Pulmonary artery endothelial cell (primary cell): ENCODE measurements at regions not wholly inside any gene's neighbourhood (a gene's known extent, or its start where the extent isn't known, plus 50 kb on each side); places are given as distances from the start of the nearest gene placed in this dataset.
"Not testable (repeated sequence)": the region's sequence is repeated elsewhere in the genome, so short reads cannot be mapped to it uniquely, and the experiment has no call there.

Source experiments
- DNase-seq: peaks from one replicate; pipeline ENCODE4 v3.0.0-alpha.2; 2011; ENCODE audit warnings: low read depth, low spot score

DNA sequence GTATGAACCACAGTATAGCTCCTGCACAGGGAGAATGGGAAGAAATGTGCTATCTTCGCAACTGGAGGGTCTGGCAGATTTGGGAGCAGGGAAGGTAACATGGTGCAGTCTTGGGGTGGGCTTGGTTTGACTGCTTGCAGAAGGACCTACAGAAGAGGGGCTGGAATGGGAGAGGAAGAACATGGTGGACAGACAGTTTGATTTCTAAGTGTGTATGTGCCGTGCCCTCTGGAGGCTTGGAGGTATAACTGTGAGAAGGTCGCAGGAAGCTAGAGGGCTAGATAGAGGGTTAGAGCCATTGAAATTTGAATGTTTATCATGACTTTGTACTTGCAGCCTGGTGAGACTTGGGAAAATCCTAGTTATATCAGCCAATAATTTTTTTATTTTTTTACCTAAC is 169.2 kb downstream of the SQOR start:
- no peak for DNase-seq

DNA sequence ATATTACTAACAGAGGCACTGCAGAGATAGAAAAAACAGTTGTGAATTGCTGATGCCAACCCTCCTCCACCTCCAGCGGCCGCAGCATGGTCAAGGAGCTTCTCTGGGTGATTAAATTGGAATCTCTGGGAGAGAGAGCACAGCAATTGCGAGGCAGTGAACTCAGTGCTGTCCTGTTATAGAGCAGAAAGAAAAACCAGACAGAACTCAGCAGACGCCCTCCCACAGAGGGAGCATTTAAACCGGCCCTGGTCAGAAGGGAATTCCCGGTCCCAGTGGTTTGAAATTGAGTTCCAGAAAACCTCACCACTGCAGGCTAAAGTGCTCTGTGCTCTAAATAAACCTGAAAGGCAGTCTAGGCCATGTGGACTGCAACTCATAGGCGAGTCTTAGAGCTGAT is 175.4 kb downstream of the SQOR start:
- DNase-seq, result no peak

DNA sequence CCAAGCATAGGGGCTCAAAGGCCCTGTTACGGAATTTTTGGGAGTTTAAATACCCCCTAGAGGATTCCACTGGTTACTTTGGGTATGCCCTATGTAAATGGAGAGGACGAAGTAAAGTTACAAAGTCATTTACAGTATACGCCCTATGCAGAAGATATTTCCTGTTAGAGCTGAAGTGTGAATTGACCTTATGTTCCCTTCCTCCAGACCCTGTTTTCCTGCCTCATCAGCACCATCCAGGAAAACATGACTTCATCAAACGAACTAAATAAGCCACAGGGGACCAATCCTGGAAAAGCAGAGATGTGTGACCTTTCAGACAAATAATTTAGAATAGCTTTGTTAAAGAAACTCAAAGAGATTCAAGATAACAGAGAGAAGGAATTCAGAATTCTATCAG is 177.4 kb downstream of the SQOR start:
- DNase-seq, result peak; percentile 50

DNA sequence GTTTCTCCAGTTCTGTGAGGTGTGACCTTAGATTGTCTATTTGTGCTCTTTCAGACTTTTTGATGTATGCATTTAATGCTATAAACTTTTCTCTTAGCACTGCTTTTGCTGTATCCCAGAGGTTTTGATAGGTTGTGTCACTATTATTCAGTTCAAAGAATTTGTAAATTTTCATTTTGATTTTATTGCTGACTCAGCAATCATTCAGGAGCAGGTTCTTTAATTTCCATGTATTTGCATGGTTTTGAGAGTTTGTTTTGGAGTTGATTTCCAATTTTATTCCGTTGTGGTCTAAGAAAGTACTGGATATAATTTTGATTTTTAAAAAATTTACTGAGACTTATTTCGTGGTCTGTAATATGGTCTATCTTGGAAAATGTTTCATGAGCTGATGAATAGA is 182.7 kb downstream of the SQOR start:
- DNase-seq, result not testable (repeated sequence)

DNA sequence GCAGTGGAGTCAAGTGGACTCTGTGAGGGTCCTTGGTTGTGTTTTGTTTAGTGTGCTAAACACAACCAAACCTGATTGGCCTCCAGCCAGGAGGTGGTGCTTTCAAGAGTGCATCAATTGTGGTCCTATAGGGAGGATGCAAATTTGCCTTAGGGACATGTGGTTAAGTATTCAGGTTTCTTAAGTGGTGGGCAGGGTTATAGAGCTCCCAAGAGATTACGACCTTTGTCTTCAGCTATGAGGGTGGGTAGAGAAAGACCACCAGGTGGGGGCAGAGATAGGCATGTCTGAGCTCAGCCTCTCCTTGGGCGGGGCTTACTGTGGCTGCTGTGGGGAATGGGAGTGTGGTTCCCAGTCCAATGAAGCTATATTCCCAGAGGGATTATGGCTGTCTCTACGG is 186.6 kb downstream of the SQOR start:
- DNase-seq, result no peak

DNA sequence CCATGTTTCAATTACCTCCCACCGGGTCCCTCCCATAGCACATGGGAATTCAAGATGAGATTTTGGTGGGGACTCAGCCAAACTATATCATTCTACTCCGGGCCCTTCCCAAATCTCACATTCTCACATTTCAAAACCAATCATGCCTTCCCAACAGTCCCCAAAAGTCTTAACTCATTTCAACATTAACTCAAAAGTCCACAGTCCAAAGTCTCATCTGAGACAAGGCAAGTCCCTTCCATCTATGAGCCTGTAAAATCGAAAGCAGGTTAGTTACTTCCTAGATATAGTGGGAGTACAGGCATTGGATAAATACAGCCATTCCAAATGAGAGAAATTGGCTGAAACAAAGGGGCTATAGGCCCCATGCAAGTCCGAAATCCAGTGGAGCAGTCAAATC is 188.1 kb downstream of the SQOR start:
- not testable (repeated sequence) for DNase-seq

DNA sequence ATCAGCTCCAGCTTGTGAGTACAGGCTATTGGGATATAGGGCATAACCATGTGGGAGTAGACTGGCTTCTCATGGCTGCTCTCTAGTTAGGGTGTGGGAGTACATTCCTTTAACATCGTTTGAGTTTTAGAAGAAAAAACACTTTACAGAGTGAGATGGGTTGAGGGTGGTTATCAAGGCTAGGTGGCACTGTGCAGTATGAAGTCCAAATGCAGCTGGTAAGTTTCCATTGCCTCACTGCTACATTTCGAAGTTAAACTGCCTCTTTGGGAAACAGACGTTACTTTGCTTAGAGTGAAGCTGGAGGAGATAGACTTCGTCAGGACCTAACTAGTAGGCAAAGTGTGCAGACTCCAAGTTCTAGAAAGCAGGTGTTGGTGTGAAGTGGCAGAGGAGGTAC is 192.4 kb downstream of the SQOR start:
- DNase-seq, result no peak

DNA sequence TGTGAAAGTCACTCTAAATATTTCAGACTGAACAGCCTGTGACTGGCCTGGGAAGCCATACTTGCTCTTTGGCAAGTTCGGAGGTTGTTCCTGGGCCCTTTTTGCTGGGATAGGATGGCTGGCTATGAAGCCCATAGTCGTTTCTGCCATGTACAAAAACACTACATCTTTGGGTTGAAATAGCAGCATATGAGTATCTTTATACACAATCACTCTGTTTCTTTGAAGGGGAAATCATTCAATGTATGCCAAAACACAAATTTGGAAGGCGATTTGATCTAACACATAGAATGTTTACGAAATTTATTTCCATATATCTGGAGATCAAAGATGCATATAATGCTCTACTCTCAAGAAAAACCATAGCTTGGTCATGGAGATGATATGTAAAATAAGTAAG is 192.9 kb downstream of the SQOR start:
- no peak for DNase-seq

DNA sequence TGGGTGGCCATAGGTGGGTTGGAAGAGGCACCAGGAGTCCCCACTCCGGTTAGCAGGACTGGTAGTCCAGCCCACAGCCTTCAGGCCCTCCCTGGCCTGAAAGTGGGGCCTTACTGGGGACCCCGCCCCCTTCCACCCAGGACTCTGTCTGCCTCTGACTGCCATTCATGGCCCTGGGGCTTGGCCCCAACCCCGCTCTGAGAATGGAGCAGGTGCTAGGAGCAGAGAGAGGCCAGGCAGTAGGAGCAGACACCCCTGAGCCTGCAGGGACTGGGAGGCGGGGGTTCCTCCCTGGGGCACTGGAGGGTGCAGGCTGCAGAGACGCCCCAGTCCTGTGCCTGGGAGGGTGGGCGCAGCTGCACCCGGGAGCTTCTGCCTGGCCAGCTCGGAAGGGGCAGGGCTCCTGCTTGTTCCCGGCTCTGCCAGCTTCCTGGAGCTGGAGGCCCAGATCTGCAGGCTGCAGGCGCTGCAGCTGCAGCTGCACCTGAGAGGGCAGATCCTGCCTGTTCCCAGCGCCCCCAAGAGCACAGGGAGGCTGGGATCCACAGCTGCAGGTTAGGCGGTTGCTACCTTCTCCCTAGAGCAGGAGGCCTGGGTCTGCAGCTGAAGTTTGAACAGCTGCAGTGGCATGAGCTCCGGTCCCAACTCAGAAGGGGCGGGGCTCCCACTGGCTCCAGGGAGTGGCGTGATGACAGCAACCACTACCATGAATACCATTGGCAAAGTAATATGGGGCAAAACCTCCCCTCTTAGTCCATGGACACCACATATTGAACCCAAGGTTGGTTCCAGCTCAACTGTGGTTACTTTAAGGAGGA is 194.7 kb downstream of the SQOR start:
- DNase-seq, result no peak

DNA sequence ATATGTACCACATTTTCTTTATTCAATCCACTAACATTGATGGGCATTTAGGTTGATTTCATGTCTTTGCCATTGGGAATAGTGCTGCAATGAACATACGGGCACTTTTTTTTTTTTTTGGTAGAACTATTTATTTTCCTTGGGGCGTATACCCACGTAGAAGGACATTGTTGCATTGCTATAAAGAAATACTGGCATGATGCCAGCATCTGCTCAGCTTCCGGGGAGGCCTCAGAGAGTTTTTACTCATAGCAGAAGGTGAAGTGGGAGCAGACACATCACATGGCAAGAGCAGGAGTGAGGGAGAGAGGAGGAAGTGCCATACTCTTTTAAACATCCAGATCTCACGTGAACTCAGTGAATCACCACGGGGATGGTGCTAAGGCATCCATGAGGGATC is 197.0 kb downstream of the SQOR start:
- no peak for DNase-seq

DNA sequence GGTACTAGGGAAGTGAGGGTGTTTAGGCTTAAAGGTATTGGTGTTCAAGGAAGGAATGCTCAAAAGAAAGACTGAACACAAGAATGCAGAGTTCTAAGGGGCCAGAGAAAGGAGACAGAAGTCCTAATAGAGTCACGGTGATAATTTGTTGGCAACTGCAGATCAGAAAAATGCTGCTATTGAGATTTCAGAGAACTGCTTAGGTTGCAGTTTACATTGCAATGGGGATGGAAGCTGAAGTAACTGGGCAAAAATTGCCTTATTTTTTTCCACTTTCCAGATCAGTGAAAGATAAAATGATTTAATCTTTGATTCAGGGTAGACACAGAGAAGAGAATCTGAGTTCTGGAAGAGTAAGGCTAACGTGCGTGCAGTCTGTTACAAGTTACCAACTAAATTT is 199.8 kb downstream of the SQOR start:
- no peak for DNase-seq

DNA sequence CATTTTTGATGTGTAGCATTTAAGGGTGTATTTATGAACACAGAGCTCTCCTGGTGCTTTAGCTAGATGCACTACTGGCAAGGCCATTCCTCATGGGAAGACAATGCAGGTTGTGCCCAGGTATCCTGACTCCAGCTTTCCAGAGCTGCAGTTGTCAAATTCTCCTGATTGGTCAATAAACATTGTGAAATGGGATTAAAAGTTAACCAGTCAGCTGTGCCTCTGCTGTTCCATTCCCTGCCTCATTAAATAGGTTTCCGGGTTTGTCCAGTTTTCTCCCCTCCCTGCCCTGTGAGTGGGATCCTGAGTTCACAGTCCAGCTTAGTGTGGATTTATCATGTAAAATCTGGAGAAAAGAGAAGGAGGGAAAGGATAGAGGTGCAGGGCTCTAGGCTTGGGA is 207.3 kb downstream of the SQOR start:
- no peak for DNase-seq

DNA sequence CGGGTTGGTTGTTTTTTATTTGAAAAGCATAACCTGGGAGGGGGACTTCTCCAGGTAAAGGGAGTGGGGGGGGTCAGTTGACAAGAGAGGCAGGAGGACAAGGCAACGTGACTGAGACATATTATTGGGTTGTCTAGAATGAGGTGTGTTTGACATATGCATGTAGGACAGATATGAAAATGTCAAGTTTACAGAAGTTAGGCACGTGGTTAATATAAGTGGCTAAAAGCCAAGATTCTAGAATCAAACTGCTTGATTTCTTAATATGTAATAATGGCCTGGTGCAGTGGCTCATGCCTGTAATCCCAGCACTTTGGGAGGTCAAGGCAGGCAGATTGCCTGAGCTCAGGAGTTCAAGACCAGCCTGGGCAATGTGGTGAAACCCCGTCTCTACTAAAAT is 212.8 kb downstream of the SQOR start:
- no peak for DNase-seq

DNA sequence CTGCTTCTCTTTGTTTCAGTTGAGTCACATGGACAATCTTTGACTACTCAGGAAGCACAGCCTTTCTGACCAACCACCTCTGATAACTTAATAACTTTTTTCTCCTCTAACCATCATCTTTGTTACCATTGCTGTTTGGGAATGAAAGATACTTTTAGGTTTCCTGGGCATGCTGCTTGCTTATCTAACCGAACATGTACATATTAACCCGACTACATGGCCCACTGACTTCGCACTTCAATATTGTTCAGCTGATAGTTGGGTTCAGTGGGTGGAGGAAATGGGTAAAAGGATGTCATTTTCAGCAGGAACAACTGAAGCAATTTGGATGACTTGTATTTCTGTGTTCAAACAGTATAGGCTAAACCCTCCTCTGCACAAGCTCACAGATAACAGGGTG is 214.3 kb downstream of the SQOR start:
- DNase-seq, result no peak

DNA sequence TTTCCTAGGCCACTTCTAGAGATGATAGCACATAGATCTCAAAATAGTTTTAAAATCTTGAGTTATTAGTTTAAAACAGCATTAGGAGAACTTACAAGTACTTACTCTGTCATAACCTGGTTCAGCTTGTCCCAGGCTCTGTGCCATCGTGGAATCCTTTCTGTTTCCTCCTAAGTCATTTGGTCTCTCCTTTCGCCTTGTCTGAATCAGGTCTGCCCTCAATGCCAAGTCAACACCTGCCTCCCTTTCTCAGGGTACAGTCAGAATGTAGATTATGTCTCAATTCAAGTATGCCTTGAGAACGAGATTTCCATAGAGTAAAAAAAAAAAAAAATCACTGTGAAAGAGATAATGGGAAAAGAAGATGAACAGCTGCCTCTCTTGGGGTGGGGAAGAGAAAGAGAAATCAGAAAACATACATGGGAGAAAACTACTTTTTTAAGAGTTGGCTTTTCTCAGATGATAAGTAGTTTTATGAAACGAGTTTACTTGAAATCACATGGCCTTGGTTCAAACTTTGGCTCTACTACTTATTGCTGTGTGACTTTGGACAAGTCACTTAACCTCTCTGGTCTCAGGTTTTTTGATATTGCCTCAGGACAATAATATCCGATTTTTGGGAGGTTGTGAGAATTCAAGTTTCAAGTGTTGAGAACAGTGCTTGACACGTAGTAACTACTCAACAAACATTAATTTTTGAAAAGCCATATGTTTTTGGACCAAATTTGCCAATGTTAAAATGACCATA is 219.8 kb downstream of the SQOR start:
- no peak for DNase-seq

DNA sequence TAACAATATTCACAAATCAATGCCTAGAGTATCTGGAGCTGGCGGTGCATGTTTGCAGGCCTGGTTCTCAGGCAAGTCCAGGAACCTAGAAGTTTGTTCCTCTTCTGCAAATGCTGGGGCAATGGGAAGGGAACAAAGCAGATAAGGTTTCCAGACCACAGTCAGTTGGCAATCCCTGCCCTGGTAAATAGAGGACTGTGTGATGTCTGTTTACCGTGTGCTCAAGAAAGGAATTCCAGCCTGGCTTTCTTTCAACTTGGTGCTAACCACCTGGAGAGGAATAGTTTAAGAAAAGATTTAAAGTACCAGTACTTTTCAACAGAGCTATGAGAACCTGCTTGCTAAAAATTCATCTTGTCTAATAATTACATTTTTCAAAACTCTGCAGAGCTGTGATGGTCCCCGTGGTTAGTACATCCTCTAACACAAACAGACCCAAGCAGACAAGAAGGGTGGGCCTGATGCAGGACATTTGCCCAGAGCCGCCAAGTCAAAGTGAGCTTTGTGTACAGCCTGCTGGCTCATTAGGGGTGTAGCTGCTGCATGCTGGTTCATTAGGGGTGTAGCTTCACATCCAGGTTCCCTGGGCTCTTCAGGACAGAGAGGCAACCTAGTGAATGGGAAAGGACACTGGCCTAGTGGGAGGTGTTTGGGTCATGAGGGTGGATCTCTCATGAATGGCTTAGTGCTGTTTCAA is 220.5 kb downstream of the SQOR start:
- DNase-seq, result no peak

DNA sequence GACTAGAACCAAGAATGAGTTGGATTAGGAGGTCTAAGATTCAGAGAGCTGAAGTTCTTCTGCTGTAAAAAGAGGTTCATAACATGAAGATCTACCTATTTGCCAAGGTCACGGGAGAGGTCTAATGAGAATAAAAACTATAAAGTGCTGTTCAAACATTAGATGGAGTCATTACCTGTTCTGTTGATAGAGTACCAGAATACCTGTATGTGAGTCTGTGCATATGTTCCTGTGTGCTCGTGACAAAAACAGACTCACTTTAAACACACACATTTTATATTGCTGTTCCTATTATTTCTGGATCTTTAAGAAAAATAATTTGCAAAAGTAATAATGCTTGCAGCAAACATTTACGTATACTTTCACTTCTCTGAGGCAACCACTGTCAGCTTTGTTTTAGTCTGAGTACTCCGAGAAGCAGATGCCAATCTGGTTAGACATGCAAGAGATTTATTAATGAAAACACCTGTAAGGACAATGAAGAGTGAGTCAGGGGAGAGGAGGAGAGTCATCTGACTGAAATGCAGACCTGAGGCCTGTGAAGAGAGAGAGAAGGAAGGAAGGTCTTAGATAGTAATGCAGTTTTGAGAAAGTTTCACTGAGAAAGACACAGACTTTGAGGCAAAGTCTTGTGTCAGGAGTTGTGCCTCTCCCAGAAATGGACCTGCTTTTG is 221.2 kb downstream of the SQOR start:
- no peak for DNase-seq

DNA sequence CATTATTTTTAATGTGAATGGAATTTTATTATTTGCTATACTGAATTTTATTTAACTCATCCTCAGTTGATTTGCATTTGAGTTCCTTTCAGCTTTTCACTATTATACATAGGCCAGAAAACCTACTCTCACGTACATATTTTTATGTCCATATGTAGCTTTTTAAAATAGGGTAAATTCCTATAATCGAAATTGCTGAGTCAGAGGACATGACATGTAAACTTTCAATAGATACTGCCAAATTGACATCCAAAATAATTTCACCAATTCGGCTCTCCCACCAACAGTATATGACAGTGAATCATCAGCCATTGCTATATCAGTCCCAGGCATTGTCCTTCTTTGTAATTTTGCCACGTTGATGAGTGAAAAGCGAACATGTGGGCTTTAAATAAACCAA is 222.5 kb downstream of the SQOR start:
- no peak for DNase-seq

DNA sequence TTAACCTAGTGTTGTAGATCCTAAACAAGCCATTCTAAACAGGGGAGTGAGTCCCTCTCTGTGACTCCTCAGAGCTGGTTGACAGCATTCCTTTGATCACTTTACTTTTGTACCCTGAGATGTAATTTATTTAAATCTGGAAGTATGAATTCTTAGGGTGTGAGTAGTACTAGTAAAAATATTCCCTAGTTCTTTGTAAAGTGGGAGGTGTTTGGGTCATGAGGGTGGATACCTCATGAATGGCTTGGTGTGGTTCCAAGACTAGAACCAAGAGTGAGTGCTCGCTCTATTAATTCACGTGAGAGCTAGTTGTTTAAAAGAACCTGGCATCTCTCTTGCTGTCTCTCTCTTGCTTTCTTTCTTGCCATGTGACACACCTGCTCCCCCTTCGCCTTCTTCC is 223.7 kb downstream of the SQOR start:
- DNase-seq, result no peak

DNA sequence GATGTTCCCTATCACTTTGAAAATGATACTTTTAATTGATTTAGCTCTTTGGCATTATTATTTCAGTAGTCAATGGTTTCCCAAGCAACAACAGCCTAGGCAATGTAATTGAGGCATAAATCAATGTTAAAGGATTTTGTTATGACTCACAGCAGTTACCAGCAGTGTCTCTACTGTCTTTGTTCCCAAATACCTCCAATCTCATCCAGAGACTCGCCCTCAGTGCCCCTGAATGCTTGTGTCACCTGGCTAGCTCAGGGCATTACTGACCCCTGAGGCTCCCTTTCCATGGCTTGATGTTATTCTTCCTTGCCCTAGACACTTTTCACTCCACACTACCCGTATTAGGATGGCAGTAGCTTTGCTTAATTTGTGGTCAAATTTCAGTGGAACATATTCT is 227.2 kb downstream of the SQOR start:
- DNase-seq, result no peak

DNA sequence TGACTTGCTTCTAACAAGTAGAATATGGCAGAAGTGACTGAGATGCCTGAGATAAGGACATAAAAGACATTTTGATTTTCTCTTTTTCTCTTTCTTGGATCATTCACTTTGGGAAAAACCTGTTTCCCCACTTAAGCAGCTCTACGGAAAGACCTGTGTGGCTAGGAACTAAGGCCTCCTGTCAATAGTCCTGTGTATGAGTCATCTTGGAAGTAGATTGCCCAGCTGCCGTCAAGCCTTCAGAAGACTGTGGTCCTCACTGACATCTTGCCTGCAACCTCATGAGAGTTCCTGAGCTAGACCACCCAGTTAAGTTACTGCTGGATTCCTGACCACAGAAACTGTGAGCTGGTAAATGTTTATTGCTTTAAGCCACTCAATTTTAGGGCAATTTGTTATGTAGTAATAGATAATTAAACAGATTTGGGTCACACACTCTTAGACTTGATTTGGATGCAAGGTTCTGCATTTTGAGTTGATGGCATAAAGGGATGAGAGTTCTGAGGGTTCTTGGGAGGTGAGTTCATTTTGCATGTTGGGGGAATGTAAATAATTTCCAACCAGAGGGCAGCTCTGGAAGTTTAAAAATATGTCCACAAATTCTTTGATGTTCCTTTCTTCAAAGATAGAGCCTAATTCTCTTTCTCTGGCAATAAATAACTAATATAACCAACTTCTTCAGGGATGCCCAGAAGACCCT is 229.2 kb downstream of the SQOR start:
- no peak for DNase-seq
